Fibroblast of skin of abdomen (primary cell): ENCODE measurements at regions not wholly inside any gene's neighbourhood (a gene's known extent, or its start where the extent isn't known, plus 50 kb on each side); places are given as distances from the start of the nearest gene placed in this dataset.
A peak's percentile ranks its signal among the peaks of the same experiment; 100 is the strongest.
"Not testable (repeated sequence)": the region's sequence is repeated elsewhere in the genome, so short reads cannot be mapped to it uniquely, and the experiment has no call there.

Experiments
- DNase-seq: peaks from one replicate; pipeline ENCODE4 v3.0.0-alpha.2; 2013

DNA sequence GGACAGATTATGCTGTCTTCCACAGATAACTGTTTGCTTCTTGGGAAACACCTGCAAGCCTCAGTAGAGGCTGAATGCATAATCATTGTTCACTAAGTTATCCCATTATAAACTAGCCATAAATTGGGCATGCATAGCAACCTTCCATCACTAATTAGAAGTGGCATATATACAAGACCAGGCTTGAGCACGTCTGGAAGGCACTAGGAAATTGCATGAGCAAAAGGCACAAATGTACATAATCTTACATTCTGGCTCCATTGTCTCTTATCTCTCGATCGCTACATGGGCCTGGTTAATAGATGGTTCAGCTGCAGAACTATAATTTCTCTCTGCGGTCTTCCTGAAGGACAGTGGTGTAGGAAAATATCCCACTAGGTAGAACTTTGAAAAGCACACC, 679.2 kb downstream of the RPL10L start:
- DNase-seq: no peak

DNA sequence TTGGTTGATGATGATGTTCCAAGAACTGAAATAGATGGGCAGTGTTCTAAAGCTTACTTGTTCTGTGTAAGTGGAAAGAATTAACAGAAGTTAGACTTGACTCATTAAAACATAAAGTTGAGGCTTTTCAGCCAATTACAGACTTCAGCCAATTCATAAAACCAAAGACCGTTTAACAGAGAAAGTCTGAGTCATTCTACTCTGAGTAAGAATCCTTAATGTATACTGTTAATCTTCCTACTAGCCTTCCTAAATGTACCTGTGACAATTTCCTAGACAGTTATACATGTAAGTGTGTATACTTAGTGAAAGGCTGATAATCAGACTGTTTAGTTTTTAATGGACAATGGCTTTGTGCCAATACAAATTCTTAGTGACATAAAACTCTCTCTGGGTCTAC, 681.0 kb downstream of the RPL10L start:
- DNase-seq: no peak

DNA sequence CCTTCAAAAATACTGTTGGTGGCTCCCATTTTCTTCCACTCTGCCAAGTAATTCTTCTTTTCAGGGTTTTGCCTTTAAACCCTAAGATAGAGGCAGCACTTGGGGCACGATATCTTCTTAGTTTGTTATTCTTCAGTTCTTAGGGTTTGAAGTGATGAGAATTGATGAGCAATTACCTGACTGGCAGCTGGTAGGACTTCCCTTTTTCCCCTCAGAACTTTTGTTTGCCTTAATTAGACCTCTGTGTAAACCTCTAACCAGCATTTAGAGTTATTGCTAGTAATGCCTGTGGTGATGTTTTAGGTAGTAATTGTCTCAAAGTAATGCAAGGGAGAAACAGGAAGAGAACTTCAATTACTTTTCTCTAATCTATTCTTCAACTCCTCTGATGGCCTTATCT, 683.5 kb downstream of the RPL10L start:
- no peak for DNase-seq

DNA sequence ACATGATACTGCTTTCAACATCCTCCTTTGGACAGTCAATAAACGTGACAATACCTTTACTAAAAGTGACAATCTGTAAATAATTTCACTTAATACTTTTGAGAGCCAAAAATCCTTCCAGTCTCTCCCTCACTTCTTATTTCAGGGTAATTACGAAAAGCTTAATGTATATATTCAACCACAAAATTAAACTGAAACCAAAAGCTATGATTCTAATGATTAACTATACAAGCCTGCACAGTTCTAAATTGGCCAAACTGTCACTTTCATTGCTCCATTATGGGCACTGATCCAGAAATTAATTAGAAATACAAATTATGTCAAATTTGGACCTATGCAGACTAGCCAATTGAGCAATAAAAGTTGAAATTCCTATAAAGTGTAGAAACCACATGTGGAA, 696.5 kb upstream of the MIS18BP1 start:
- DNase-seq: no peak

DNA sequence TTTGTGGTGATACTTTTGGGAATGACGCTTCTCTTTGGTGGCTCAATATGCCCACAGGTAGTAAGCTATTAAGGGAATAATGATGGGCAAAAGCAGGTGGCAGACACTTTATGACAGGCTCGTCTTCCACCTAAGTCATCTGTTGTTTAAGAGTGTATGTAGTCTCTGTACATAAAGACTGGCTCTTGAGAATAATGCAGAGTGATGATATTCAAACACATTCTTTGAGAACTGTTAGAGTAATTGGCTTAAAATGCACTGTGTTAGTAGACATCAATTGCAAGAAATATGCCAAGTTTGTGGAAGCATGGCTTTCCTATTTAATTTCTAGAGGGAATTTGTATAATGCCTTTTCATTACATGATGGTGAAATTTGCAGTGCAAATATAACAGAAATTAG, 694.8 kb upstream of the MIS18BP1 start:
- no peak for DNase-seq

DNA sequence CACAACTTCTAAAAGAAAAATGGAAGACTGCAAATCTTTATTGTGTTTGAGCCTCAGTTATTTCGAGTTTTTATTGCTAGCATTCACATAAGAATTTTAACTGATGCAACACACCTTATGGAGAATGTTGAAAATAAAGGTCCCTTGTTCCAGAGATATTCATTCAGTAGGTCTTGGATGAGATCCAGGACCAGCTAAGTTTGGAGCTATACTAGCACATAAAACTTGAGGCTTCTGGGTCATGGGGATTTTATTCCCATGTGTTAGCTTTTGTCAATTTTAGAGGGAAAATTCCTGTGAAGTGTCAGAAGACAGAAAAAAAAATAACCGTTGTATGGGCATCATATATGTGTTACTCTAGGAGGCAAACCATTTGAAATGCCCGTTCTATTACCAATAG, 693.2 kb upstream of the MIS18BP1 start:
- DNase-seq: no peak

DNA sequence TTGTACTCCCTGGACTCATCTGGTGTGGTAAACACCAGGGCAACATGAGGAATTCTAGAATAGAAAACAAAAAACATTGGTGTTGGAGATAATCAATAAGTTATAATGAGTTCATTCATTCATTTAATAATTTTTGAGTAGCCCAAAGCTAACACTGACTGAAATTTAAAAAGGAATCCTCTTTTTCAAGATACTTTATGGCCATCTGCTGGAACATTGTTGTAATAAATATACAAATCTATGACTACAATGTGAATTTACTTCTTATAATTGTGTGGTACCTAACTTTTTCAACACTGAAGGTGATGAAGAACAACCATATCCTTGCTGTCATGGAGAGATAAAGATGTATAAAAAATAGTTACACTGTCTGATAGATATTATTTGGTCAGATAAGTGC, 687.3 kb upstream of the MIS18BP1 start:
- no peak for DNase-seq

DNA sequence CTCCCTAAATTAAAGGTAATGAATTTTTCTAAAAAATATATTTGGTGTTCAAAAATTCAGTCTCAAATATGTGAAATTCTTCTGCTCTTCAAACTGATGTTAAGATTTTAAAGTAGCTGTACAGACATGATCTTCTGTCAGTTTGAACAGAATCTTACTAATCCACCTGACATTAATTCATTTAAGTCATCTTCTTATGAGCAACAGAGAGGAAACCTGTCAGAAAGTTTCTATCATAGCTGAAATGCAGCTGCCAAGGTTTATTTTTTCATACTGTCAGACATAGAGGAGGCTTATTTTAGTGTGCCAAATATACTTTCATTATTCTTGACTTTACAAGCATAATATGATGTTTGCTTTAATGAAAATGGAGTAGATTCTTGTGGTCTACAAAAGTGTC, 686.6 kb upstream of the MIS18BP1 start:
- no peak for DNase-seq

DNA sequence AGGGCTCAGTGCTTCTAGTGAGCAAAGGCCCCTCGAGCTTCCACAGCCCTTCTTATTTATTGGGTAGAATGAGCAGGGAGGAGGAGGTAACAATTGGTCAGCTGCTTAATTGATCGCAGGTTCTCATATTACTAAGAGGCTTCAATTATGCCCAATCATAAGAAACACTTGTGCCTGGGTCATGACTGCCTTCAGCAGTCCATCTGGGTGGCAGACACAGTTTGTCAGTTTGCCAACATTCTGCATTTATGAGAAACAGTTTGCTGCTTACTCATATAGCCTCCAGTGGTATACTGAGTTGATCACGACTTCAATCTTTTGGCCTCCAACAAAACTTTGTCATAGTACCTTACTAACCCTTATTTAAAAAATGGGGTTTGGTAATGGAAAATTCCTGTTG, 667.0 kb upstream of the MIS18BP1 start:
- DNase-seq: not testable (repeated sequence)

DNA sequence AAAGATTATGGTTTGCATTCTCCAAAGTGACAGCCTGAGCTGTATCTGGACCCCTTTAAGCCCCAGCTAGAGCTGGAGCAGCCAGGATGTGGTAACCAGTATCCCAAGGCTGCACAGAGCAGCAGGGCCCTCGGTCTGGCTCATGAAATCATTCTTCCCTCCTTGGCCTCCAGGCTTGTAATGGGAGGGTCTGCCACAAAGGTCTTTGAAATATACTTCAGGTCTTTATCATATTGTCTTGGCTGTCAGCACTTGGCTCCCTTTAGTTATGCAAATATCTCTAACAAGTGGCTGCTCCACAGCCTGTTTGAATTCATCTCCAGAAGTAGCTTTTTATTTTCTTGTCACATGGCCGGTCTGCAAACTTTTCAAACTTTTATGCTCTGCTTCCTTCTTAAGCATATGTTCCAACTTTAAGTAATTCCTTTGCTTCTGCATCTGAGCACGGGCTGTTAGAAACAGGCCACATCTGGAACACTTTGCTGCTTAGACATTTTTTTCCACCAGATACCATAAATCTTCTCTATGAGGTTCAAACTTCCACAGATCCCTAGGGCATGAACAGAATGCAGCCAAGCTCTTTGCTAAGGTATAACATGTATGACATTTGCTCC, 663.4 kb upstream of the MIS18BP1 start:
- no peak for DNase-seq

DNA sequence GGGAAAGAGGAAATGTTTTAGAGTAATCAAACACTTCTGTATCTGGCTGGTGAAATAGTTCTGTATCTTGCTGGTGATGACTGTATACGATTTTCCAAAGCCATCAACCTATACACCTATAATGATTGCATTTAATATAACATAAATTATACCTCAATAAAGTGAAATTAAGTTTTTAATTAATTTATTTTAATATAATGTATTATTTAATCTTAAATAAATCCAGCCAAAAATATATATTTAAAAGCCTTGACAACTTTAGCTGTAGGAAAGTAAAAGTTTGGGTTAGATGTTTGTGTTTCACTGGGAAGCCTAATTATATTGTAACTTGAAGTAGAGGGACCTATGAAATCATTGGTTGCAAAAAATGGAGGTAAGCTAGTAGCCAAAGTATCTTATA, 654.8 kb upstream of the MIS18BP1 start:
- no peak for DNase-seq

DNA sequence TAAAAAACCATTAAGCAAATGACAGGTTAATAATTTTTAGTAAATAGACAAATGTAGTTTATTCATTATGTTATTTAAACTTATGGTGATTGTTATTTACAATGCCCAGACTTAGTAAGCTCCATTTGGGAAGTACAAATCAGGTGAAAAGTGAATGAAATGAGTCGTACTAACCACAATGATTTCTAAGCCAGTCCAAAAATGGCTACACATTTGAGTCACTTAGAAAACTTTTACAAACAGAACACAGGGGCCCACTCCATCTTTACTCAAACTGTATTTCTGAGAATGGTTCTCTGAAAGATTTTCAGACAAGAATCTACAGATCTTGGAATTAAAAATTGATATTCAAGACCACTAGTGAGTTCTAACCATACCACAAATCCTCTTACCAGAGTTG, 653.3 kb upstream of the MIS18BP1 start:
- peak; percentile 23 for DNase-seq

DNA sequence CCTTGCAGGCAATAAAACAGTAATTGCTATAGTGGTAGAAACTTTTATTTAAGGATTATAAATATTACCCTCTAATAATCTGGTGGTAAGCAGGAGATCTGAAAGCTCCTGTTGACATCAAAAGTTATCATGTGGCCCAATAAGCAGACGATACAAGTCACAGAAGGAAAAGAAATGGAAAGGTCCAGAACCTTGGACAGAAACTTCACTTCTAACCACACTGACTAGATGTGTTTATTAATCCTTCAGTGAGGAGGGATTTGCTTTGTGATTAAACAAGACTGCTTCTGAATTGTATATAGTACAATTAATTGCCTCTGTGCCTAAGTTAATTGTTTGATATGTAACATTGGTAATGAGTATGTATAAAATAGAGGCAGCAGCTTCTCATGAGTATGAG, 652.7 kb upstream of the MIS18BP1 start:
- DNase-seq: no peak

DNA sequence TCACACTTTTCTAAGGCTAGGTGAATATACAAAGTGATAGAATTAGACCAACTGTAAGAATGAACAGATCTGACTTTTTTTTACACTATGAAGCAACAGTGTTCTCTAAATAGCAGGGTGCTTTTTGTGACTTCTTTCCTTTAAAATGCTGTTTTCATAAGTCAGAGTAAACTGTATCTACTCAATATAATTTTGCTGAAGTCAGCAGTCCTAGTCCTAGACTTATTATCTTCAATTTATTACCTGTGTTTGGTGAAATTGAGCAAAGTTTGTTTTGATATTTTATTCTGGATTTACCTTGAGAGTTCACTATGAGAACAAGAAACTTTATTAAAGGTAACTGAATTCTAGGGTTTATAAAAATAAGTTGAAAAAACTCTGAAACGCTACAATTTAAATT, 651.3 kb upstream of the MIS18BP1 start:
- no peak for DNase-seq

DNA sequence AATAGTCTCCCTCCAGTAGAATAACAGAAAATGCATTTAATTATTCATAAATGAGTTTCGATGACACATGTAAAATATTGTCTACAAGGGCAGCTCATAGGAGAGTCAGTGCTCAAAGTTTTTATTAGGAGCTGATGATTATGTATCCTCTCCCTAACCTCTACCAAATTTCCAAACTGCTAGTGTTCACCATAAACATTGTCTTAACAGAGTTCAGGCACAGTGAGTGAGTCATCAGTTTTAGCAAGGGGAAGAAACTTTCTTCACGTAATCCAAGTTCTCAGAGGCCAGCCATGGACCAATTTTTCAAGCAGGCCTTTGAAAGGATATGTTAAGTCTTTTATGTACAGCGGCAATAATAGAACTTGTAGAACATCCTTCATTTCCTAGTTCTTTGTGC, 649.2 kb upstream of the MIS18BP1 start:
- DNase-seq: no peak

DNA sequence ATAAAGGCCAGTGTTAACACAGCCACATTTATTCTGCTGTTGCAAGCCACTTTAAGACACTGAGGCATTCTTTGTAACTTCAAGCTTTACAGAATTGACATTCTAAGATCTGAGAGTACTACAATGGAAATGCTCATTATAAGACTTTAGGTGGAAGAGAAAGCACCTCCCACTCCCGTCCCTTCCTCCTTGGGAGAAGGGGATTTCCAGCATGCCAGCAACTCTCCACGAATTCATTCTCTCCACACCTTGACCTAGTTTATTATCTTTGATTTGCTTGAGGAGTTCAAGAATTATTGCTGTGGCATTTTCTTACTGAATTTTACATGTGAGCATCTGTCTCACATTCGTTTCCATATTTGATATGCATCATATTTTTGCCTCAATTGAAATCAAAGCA, 644.4 kb upstream of the MIS18BP1 start:
- no peak for DNase-seq

DNA sequence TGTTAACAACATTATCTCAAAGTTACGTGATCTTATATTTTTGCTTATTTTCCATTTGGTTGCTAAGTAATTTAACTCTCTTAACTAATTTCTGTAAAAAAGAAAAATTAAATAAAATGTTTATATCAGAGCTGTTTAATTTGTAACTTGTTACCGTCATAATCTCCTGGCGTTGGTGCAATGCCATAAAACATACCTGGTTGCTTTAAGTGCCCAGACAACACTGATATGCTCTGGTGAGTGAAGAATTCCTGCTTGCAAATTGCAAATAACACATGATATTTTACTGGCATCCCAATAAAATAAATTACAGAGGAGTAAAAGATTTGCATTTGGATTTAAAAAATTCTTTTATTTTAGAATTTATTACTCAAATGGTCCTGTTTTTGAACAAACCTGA, 640.1 kb upstream of the MIS18BP1 start:
- DNase-seq: no peak

DNA sequence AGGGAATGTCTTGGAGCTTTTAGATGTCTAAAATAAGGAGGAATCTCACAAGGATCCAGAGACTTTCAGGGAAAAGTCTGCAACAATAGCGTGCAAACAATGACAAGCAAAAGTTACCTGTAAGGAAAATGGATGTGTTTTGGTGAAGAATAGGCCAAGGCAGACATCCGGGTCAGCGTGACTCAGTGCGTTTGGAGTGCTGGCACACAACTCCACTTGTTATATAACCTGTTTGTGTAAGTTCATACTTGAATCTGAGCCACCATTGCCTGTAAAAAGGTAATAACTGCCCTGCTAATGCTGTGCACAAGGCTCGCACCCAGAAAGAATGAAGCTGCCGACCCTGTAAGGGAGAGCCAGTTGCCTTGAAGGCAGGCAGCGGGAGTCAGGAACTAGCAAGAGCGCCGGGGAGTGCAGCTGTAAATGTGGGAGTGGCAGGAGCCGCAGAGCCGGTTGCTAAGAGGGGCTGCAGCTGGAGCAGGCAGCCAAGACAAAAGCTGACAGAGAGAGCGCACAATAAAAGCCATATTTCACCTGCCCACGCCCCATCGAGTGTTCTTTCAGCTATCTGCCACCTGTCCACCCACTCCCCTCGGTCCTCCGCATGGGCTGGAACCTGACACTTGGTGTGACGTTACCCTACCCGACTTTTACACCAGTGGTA, 638.5 kb upstream of the MIS18BP1 start:
- no peak for DNase-seq

DNA sequence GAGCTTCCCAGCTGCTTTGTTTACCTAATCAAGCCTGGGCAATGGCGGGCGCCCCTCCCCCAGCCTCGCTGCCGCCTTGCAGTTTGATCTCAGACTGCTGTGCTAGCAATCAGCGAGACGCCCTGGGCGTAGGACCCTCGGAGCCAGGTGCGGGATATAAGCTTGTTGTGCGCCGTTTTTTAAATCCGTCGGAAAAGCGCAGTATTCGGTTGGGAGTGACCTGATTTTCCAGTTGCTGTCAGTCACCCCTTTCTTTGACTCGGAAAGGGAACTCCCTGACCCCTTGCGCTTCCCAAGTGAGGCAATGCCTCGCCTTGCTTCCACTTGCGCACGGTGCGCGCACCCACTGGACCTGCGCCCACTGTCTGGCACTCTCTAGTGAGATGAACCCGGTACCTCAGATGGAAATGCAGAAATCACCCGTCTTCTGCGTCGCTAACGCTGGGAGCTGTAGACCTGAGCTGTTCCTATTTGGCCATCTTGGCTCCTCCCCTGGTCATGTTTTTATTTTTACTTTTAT, 635.8 kb upstream of the MIS18BP1 start:
- DNase-seq: not testable (repeated sequence)

DNA sequence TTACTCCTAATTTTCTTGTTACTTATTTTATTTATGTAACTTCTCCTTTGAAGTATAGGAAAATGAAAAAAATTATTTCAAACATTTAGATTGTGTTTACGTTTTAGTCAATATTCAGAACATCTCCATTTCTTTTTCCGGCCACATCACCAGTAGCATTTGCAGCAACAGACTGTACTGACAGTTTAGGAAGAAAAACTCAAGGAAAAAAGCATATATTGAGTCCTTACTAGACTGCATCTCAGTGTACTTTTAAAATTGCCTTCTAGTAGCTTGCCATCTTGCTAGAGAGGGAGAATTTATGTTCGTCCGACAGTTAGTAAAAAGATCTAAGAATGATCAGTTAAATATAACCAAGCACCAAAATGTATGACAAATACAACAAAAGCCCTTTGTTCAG, 625.0 kb upstream of the MIS18BP1 start:
- no peak for DNase-seq

DNA sequence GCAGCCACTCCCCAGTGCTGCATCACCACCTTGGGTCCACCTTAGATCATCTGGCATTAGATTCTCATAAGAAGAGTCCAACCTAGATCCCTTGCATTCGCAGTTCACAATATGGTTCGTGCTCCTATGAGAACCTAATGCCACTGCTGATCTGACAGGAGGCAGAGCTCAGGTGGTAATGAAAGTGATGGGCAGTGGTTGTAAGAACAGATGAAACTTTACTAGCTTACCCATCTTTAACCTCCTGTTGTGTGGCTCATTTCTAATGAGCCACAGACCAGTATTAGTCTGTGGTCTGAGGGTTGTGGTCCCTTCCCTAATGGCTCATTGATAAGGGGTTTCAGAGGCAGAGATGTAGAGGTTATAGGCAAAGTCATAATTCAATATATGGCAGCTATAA, 615.9 kb upstream of the MIS18BP1 start:
- no peak for DNase-seq

DNA sequence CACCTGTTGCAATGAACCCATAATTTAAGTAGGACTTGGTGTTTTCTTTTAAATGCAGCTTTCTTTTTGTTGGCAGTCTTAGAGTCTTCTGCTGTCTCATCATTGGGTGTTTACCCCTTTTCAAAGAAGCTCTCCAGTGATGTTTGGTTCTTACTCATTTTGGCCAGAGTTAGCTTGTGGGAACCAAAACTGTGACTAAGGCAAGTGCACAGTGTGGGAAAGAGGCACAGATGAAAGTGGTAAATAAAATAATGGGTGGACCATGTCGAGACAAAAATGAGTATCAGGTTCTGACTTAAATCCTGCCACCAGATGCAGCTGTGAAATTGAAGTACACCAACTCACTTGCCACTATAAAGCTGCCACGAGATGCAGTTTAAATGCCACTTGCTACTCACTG, 615.4 kb upstream of the MIS18BP1 start:
- no peak for DNase-seq

DNA sequence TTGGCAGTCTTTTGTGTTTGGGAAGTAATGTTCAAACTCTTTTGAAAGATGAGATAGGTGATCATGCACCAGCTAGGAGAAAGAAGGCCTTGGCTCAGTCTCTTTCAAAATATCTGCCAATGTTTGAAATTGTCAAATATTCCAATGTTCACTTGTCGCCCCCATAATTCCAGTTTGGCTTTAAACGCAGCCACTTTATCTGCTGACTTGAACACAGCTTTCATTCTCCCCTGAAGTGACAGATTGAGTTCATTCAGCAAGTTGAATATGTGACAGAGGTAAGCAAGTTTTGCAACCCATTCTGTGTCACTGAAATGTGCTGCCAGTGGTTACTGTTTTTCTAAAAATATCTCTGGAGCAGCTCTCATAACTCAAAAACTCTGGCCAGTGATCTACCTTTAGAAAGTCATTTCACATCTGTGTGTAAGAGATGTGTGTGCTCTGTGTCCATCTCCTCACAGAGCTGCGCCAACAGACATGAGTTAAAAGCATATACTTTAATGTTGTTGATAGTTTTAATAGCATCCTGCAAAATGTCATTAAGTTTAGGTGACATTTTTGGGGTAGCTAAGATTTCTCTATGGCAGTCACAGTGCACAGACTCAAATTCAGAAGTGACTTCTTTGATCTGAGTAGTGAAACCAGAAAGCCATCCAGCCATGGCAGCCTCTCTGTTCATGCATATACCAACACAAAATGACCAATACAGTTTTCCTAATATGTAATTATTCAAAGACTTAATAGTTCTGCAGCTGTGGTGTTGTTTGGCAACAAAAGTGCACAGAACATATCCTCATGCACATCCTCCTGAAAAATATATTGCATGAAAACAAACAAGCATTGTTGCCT, 614.3 kb upstream of the MIS18BP1 start:
- no peak for DNase-seq

DNA sequence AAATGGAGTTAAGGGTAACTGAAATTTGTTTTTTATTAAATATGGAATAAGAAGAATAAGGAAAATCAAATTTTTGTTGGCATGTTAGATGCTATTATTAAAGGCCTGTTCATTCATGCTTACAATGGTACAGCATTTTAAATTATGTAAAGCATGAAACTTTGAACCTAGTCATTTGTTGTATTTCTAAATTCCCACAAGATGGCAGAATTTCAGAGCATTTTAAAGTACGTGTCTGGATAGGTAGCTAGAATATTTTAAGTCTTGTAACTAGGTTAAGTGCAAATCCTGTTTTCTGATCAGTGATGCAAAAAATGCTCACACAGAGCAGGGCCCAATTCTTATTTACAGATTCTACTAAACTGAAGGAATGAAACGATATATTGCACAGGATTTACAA, 585.6 kb upstream of the MIS18BP1 start:
- DNase-seq: peak; percentile 1
